Stimulated activated CD4-positive, alpha-beta T cell treated with anti-CD3 and anti-CD28 coated beads, TNF-alpha, amount 100 ng/mL, for 48 hours (primary cell): ENCODE measurements at regions not wholly inside any gene's neighbourhood (a gene's known extent, or its start where the extent isn't known, plus 50 kb on each side); places are given as distances from the start of the nearest gene placed in this dataset.
"Not testable (repeated sequence)": the region's sequence is repeated elsewhere in the genome, so short reads cannot be mapped to it uniquely, and the experiment has no call there.

Experiments
- DNase-seq, 3 donors: peaks; one replicate each; pipeline ENCODE4 v3.0.0-alpha.2; 2020; ENCODE audit warnings: low read depth in 3 of 3

DNA sequence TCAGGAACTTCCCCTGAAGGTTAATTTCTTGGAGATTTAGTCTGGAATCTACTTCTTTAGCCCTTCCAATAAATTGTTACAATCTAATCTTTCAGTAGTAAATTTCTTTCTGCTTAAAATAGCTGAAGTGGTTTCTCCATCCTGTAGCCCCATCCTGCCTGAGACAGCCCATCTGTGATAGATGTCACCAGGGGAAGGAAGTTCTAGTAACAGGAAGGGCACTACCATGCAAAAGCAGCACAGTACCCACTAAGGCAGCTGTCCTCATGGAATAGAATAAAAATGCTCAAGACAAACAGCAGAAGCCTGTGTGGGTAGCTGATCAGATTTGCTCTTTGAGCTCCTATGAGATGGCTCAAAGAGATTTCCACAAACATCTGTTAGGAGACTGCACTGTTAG, 1036.5 kb downstream of the SLITRK5 start:
- DNase-seq, result no peak

DNA sequence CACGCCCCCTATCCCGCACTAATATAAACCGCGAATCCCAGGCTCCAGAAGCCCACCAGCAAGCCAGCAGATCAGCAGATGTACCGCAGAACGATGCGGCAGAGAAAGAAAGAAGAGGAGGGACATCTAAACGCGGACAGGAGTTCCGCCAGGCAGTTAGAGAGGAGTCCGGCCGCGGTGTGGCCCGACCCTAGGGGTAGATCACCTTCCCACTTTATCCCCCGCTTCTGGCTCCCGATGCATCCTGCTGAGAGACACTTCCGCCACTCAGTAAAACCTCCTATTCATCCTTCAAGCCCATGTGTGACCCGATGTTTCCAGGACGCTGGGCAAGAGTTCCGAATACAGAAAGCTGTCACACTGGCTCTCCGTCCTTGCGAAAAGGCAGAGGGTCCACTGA, 1046.8 kb downstream of the SLITRK5 start:
- no peak for DNase-seq

DNA sequence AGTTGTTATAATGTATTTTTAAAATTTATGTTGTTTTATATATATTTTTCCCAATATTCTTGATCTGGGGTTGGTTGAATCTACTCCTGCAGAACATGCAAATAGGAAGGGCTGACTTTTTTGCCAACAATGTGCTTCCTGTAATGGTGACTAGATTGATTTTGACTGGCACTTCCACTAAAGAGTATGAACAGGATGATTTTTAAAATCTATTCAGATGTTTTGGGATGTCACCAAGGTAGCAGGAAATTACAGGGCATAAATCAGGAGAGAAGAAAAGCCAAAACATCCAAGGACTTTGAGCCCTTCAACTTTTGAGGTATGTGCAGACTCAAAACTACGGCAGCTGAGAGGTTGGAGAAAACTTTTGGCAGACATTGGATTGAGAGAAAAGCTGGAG, 1047.6 kb downstream of the SLITRK5 start:
- DNase-seq, result no peak

DNA sequence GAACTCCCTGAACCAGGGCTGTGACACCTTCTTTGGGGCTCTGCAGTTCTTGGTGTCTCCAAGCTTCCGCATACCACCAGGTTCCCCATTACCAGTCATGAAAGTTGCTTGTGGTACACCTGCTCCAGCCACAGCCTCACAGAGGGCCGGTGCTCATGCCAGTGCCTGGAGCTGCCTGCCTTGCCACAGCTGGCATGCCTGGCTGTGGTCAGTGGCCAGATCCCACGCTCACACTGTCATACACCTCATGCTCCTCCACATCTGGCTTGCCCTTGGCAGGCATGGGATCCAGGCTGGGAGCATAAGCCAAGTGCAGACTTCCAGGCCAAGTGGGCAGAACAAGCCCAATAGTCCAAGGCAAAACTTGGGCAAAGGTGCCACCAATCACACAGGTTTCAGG, 1054.9 kb downstream of the SLITRK5 start:
- DNase-seq, result no peak

DNA sequence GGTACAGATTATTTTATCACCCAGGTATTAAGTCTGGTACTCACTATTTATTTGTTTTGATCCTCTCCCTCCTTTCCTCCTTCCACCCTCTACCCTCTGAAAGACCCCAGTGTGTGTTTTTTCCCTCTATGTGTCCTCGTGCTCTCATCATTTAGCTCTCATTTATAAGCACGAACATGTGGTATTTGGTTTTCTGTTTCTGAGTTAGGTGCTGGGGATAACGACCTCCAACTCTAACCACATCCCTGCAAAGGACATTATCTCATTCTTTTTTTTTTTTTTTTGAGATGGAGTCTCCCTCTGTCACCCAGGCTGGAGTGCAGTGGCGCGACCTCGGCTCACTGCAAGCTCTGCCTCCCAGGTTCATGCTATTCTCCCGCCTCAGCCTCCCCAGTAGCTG, 1056.1 kb downstream of the SLITRK5 start:
- not testable (repeated sequence) for DNase-seq

DNA sequence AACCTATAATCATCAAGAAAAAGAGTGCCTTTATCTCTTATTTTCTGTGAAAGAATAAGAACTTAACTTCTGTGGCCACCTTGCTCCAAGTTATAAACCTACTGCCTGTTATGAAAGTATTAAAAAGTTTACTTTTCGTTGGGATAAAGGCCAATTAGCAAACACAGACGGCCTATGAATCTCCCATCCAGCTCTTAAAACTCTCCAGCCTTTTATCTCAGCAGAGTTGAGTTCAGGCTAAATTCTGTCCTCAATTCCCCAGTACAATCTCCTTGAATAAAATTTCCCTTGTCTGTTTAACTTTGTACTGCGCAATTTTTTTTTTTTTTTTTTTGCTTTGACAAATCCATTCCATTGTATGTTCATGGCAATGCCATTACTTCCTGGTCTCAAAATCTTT, 1058.4 kb downstream of the SLITRK5 start:
- DNase-seq, result no peak

DNA sequence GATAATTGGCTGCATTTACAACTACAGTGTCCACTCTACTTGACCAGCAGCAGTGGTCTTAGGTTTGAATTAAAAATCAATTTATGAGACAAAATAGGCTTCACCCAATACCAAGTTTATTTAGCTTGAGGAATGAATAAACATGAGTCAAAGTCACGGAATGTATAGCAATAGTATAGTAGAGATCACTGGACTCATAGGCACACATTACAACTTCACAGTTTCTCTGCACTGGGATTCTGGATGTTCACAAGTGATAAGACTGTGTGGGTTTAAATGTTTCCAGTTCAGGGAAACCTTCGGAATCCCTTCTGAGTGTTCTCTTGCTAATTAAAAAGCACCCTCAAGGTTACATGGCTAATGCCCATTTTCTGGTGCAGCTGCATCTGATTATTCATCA, 1064.9 kb downstream of the SLITRK5 start:
- DNase-seq, result no peak

DNA sequence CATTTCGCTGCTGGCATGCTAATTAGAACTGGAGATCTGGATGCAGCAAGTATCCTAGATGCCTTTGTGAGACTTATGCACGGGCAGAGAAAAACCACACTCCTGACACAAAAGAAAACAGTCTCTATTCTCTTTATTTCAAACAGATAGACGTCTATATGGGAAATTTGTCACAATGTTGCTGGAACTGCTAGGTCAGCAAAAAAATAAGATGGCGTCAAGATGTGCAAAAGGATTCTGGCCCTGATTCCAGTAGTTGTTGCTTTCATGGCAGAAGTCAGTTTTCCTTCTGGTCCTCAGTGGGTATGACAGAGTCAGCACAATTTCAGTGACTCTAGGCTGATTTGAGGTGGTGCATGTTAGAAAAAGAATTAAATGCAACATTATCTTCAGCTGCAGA, 1068.0 kb downstream of the SLITRK5 start:
- no peak for DNase-seq

DNA sequence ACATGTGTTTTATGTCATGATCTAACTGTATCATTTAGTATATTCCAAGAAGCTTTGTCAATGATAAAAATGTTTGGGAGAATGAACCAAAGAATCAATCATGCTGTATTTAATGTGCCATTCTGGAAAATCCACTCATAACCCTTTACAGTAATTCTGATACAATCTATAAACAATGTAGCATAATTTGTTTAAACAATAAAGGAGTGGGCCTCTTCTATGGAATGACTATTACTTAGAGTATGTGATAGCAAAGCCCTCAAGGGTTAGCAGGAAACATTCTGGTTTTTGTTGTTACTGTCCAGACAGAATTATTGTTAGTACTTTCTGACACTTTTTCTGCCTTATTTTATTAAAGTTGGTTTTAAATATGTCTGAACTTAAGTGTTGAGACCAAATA, 1073.1 kb downstream of the SLITRK5 start:
- no peak for DNase-seq

DNA sequence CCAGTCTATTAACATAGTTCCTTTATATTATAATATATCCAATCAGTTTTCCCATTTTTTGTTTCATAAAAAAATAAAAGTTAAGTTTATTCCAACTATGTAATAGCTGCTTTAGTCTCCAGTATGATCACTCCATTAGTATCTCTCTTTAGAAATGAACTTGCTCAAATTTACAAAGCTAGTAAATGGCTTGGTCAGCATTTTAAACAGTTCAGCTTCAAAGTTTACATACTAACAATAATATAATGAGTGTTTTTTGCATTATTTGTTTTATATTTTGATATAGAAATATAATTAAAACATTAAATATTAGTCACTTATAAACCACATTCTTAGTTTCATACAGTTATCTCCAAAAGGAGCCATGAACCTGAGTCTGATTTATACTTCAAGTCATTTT, 1073.8 kb downstream of the SLITRK5 start:
- no peak for DNase-seq

DNA sequence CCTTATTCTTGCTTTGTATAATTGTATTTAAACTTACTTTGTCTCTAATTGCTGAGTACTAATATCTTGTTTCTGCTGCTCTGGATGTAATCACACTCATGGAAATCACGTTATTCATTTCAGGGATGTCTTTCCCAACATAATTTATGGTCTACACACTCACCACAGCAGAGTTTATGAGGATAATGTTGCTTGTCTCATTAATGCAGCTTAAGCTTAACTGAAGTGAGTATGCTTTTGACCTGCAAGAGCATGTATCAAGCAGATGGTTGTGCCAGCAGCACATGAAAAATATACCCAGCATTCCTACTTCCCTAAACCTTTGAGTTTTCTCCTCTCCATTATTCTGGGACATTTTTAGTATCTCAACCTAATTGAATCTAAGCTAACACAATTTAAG, 1080.9 kb downstream of the SLITRK5 start:
- DNase-seq, result no peak

DNA sequence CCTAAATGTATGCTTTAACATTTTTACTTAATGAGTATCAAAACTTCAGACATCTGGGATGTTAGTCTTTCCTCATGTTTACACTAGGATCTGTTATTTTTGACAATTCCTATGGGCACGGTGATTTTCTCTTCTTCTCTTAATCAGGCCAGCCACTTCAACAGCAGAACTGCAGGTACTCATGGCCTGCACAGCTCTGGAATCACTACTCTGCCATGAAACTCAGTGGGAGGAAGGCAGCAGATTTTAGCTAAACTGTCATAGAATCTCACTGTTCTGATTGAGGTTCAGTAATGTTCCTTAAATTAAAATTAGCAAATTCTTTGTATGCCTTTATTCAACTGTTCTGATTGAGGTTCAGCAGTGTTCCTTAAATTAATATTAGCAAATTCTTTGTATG, 1083.0 kb downstream of the SLITRK5 start:
- no peak for DNase-seq

DNA sequence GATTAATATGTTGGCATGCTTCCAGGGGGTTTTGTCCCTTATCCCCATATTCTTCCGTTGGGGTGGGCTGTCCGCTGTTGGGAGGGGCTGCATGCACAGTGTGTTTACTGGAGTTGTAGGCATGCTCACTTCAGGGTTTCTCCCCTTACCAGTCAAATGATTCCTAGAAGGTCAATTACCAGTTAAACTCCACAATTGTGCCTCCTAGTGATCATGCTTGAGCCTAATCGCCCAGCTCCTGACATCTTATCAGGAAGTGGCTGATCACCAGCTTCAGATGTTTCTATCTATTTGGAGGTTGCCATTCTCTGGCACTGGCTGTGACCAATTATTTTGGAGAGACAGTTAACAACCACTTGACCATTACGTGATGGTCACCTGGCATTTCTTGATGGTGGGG, 1090.0 kb downstream of the SLITRK5 start:
- no peak for DNase-seq

DNA sequence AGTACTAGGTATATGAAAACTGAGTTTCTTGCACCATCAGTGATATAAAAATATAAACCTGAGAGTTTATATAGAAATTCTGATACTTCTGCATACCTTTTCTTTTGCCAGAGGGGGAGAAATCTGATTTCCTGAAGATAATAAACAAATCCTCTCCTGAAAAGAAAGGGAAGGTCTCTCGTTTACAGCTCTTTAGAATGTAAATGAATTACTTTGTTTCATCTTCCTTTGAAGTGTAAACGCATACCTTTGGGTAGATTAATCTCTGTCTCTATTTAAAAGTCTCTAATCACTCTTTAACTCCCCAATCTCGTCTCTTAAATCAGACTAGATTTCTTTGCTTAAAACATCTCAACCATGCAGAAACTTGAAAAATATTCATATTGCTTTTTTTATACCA, 1092.9 kb downstream of the SLITRK5 start:
- DNase-seq, result no peak

DNA sequence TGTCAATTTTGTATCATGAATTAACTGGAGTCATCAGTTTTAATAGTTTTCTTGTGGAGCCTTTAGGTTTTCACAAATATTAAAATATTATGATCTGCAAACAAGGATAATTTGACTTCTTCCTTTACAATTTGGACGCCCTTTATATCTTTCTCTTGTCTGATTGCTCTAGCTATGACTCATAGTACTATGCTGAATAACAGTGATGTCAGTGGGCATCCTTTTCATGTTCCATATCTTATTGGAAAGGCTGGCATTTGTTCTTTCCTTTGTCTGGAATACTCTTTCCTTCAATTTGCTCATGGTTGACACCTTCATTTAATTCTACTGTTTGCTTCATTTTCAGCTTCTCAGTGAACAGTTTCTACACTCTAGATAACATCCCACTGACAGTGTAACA, 1129.3 kb downstream of the SLITRK5 start:
- no peak for DNase-seq

DNA sequence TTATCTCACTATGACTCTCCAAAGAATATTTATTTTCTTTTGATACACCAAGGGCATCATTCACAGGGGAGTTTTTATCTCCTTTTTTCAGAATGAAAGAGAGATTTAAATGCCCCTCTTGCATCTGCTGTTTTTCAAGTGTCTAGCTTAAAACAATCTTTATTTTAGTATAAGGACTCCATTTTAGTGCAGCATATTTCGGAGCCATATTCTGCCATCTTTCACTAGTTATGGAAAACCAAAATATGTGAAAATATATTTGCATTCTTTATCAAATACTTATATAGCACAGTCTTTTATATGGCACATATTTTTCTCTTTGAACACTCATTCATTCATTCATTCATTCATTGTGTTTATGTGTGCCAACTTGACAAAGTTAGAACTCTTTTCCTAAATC, 1130.2 kb downstream of the SLITRK5 start:
- no peak for DNase-seq

DNA sequence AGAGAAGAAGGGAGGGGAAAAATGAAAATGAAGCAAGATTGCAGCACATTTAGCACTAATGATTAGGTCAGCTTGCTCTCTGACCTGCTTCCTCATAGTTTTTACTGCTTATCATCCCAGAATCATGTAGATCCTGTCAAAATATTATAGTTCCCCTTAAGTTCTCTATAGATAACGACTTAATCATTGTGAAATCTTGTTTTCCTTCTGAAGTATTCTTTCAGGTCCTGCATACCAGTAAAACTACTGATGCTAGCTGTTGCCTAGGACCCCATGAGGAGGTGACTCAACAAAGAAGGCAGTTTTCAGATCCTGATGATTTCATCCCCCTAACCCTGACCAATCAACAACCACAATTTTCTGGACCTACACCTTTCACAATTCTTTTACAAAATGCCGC, 1131.7 kb downstream of the SLITRK5 start:
- DNase-seq, result no peak

DNA sequence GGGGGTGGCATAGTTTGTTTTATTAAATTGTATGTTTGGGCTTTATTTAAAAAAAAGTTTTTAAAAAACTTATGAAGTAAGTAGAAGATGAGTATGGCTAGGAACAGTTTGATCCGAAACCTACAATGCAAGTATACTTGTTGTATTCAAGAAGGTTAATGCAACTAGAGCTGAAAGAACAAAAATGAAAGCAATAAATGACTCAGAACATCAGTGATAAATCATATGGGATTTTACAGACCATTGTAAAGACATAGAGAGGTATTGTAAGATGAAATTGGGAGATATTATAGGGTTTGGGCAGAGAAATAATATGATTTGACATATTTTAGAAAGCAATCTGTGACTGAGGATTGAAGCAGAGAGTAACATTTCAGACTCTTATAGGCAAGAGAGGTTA, 1135.3 kb downstream of the SLITRK5 start:
- DNase-seq, result no peak

DNA sequence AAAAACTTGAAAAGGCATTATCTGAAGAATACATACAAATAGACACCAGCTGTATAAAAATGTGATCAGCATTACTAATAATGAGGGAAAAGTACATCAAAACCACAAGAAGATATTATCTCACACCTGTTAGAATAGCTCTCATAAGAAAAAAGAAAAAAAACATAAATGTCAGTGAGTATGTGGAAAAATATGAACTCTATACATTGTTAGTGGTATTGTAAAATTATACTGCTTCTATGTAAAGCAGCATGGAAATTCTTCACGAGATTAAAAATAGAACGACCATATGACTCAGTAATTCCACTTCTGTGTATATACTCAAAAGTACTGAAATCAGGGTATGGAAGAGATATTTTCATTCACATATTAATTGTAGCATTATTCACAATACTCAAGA, 1146.4 kb downstream of the SLITRK5 start:
- DNase-seq, result no peak

DNA sequence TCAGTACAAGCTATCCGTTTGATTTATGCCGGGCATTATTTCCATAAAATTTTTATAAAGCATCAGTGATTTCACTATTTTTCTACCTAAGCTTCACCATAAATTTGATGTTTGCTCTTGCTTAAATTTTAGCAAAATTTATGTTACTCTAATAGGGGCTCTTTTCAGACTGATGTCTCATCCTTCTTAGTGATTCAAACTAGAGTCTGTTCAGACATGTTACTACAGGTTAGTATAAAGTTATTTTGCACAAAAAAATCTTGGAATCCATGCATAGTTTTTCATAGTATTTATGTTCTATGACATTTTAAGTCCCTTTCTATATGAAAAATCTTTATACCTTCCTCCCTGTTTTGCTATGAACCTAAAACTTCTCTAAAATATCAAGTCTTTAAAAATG, 1151.9 kb downstream of the SLITRK5 start:
- no peak for DNase-seq

DNA sequence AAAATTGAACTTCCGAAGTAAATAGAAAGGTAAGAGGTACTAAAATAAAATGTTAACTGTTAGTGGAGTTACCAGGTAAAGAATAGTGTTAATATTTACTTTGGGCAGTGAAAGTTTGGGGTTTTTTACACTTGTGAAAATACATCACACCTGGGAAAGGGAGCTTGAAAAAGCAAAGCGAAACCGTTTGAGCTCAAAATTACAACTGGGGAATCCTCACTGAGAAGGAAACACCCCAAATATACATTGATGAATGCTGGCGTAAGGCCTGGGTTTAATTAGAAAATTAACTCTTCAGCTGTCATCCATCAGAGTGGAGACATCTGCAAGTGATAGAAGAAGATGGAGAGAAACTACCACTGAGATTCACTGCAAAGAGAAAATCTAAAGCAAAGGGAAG, 1153.0 kb downstream of the SLITRK5 start:
- no peak for DNase-seq

DNA sequence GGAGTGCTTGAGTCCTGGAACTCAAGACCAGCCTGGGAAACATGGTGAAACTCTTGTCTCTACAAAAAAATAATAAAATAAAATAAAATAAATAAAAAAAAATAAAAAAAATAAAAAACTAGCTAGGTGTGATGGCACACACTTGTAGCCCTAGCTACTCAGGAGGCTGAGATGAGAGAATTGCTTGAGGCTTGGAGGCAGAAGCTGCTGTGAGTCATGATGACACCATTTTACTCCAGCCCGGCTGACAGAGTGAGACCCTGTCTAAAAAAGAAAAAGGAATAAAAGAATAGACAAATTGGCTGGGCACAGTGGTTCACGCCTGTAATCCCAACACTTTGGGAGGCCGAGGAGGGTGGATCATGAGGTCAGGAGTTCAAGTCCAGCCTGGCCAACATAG, 1168.9 kb downstream of the SLITRK5 start:
- DNase-seq, result no peak

DNA sequence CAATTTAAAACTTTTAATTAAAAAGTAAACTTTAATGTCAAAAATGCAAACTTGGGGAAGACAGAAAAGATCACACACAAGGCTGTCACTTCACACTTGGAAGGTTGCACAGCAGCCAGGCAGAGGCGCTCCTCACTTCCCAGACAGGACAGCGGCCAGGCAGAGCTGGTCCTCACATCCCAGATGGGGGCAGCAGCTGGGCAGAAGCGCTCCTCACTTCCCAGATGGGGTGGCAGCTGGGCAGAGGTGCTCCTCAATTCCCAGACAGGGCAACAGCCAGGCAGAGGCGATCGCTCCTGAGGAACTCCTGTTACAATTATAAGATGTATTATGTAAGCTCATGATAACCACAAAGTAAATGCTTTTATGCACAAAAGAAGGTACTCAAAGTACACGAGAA, 1181.1 kb downstream of the SLITRK5 start:
- DNase-seq, result not testable (repeated sequence)

DNA sequence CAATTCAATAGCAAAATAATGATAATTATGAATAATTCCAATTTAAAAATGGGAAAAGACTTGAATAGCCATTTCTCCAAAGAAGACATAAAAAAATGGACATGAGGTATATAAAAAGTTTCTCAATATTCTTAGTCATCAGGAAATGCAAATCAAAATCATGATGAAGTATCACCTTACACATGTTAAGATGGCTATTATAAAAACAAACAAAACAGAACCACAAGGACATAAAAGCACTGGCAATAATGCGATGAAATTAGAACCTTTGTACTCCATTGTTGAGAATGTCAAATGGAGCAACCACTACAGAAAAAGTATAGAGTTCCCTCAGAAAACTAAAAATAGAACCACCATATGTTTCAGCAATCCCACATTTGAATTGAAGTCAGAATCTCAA, 1186.1 kb downstream of the SLITRK5 start:
- DNase-seq, result no peak

DNA sequence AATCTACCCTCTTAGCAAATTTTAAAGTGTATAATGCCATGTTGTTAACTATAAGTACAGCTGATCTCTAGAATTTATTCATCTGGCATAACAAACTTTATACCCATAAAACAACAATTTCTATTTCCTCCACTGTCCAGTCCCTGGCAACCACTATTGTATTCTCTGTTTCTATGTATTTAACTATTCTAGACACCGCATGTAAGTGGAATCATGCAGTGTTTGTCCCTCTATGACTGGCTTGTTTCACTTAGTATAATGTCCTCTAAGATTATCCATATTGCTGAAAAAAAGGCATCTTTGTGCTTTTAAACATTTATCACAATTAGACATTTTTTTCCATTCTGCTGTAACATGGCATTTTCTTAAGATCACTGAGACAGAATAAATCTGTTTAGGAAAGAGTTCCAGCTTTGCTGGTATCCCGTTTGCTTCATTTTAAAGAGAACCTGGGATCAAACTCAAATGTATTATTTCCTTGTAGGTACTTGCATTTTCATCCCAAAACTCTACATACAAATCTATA, 1191.0 kb downstream of the SLITRK5 start:
- no peak for DNase-seq
